ENCODE measurements at regions not wholly inside any gene's neighbourhood (a gene's known extent, or its start where the extent isn't known, plus 50 kb on each side); places are given as distances from the start of the nearest gene placed in this dataset.
A peak's percentile ranks its signal among the peaks of the same experiment; 100 is the strongest.

- no peak overlapping the region for H3K4me3 ChIP-seq (ENCODE audit: low read depth, low read length)
- TF ChIP-seq CTCF (conservative IDR thresholded peaks at IDR 0.05; ENCODE audit: low read depth, low read length), result no peak
- no peak for DNase-seq (ENCODE audit: low read depth)
Measured at GRCh38 chr5:93267276-93267675, 313.7 kb downstream of the NR2F1-AS1 start.

DNA sequence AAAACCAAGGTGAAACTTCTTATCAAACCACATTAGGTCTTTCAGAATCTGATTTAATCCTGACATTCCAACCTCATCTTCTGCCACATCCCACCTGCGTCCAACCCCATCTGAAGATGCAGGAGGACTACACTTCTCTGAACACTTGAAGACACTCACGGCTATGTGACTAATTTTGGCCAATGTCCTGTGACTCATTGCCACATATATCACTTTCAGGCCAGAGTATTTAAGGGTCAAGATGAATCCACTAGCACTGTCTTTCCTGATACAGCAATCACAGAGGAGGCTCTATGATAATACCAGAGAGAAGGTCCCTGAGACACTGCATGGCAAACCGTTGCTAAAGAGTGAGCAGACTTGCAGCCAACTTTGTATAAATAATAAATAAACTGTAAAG is 323.4 kb downstream of the NR2F1-AS1 start:
- no peak overlapping the region for H3K4me3 ChIP-seq (ENCODE audit: low read depth, low read length)
- DNase-seq (ENCODE audit: low read depth), result no peak
- no peak for TF ChIP-seq CTCF (conservative IDR thresholded peaks at IDR 0.05; ENCODE audit: low read depth, low read length)

DNA sequence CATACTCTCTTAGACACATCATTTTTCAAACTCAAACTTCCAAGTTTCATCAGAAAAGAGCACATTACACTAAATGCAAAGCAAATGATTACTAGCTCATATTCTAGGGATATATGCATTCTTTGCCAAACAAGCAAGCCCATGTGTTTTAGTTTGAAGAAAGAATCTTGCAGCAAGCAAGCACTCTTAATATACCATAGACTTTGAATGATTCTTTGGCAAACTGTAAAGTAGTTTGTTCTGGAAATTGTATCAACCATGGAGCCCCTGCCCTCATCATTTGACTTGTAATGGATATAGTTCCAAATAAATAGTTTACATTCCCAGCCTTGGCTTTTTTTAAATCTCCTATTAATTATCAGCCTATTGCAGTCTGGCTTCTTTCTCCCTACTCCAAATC is 325.2 kb downstream of the NR2F1-AS1 start:
- no peak for DNase-seq (ENCODE audit: low read depth)
- no peak overlapping the region for H3K4me3 ChIP-seq (ENCODE audit: low read depth, low read length)
- no peak for TF ChIP-seq CTCF (conservative IDR thresholded peaks at IDR 0.05; ENCODE audit: low read depth, low read length)

DNA sequence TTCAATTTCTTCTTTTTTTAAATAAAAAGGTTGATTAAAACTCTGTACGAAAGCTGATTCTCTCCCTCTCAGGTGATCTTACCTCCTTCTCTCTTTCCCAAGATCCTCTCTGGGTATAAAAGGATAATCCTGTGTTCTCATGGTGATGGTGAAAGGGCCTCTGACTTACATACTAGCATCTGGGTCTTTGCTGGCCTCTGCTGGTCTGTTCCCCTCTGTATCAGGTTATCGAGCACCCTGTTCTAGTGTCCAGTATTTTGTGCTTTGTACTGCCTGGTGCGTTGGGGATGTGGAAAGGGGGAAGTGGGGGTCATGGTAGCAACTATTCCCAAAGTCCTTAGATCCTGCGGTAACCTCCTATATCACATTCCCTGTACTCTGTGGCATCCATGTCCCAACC is 328.9 kb downstream of the NR2F1-AS1 start:
- DNase-seq (ENCODE audit: low read depth), result no peak

GRCh38 chr5:93251347-93251746 is 329.7 kb downstream of the NR2F1-AS1 start:
- no peak for DNase-seq (ENCODE audit: low read depth)
- TF ChIP-seq CTCF (conservative IDR thresholded peaks at IDR 0.05; ENCODE audit: low read depth, low read length), result no peak
- no peak overlapping the region for H3K4me3 ChIP-seq (ENCODE audit: low read depth, low read length)

More for the DNA sequence above, 328.9 kb downstream of the NR2F1-AS1 start:
- TF ChIP-seq CTCF (conservative IDR thresholded peaks at IDR 0.05; ENCODE audit: low read depth, low read length), result peak; percentile 45
- H3K4me3 ChIP-seq (ENCODE audit: low read depth, low read length), result no peak overlapping the region

- no peak for TF ChIP-seq CTCF (conservative IDR thresholded peaks at IDR 0.05; ENCODE audit: low read depth, low read length)
- H3K4me3 ChIP-seq (ENCODE audit: low read depth, low read length), result no peak overlapping the region
- DNase-seq (ENCODE audit: low read depth), result no peak
Measured at GRCh38 chr5:93250424-93250823, 330.6 kb downstream of the NR2F1-AS1 start.

DNA sequence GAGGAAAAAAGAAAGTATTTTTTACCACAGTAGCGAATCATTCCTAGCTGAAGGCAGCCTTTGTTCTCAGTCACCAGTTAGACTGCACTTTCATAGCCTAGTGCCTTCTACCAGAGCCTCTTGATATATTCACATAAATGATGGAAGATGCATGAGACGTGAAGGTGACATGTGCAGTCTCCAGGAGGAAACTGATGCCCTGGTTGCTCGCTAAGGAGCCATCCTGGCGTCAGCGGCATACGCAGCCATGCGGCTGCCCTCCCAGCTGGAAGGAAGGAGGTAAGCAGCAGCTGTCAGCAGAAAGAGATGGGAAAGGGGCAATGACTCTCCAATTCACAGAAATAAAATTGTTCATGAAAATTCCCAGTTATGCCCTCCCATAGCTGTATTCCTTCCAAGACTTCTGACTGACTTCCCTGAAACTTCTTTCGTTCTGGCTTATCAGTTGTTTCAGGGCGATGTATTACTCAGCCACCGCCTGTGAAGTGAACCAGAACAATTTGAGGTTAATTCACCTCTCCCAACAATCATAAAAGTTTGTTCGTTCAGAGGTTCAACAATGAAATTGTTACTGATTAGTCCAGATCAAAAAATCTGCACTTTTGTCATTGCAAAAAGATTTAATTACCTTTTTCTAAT is 331.2 kb downstream of the NR2F1-AS1 start:
- no peak for TF ChIP-seq CTCF (conservative IDR thresholded peaks at IDR 0.05; ENCODE audit: low read depth, low read length)
- peak; percentile 37 for DNase-seq (ENCODE audit: low read depth)
- peak overlapping the region; percentile 36 for H3K4me3 ChIP-seq (ENCODE audit: low read depth, low read length)

Data from epithelial cell of proximal tubule (primary cell).